ENCODE measurements at regions not wholly inside any gene's neighbourhood (a gene's known extent, or its start where the extent isn't known, plus 50 kb on each side); places are given as distances from the start of the nearest gene placed in this dataset.

GRCh38 chr2:195396479-195396878 is 260.5 kb upstream of the SLC39A10 start:
- no peak for ATAC-seq
- no peak for DNase-seq
- intact Hi-C loops (cut with DNase I) = no loop called here
- H3K4me1 ChIP-seq = no peaks in the 10 kb centered on the region
- FAIRE-seq = no peak
- WGBS, 2 donors = 63 to 80% methylated on average over 2 of the region's 2 CpGs
- TF ChIP-seq, protein P1, sequence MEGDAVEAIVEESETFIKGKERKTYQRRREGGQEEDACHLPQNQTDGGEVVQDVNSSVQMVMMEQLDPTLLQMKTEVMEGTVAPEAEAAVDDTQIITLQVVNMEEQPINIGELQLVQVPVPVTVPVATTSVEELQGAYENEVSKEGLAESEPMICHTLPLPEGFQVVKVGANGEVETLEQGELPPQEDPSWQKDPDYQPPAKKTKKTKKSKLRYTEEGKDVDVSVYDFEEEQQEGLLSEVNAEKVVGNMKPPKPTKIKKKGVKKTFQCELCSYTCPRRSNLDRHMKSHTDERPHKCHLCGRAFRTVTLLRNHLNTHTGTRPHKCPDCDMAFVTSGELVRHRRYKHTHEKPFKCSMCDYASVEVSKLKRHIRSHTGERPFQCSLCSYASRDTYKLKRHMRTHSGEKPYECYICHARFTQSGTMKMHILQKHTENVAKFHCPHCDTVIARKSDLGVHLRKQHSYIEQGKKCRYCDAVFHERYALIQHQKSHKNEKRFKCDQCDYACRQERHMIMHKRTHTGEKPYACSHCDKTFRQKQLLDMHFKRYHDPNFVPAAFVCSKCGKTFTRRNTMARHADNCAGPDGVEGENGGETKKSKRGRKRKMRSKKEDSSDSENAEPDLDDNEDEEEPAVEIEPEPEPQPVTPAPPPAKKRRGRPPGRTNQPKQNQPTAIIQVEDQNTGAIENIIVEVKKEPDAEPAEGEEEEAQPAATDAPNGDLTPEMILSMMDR (IDR thresholded peaks at IDR 0.05) = no peak
- H3K36me3 ChIP-seq = no peaks in the 10 kb centered on the region
- no peak overlapping the region for H3K27ac ChIP-seq
- no peaks in the 10 kb centered on the region for H3K27me3 ChIP-seq
- no peak overlapping the region for H3K4me3 ChIP-seq
- H3K9me3 ChIP-seq = no peaks in the 10 kb centered on the region

- no peaks in the 10 kb centered on the region for H3K36me3 ChIP-seq
- H3K4me1 ChIP-seq = no peaks in the 10 kb centered on the region
- H3K27ac ChIP-seq = no peak overlapping the region
- FAIRE-seq (no peak), DNase-seq (no peak), ATAC-seq (no peak)
- no peak overlapping the region for H3K4me3 ChIP-seq
- TF ChIP-seq, protein P1 (IDR thresholded peaks at IDR 0.05) = no peak
- no peaks in the 10 kb centered on the region for H3K27me3 ChIP-seq
- no peaks in the 10 kb centered on the region for H3K9me3 ChIP-seq
- intact Hi-C loops (cut with DNase I) = no loop called here
Observed at GRCh38 chr2:195395362-195395761, 261.7 kb upstream of the SLC39A10 start.

DNA sequence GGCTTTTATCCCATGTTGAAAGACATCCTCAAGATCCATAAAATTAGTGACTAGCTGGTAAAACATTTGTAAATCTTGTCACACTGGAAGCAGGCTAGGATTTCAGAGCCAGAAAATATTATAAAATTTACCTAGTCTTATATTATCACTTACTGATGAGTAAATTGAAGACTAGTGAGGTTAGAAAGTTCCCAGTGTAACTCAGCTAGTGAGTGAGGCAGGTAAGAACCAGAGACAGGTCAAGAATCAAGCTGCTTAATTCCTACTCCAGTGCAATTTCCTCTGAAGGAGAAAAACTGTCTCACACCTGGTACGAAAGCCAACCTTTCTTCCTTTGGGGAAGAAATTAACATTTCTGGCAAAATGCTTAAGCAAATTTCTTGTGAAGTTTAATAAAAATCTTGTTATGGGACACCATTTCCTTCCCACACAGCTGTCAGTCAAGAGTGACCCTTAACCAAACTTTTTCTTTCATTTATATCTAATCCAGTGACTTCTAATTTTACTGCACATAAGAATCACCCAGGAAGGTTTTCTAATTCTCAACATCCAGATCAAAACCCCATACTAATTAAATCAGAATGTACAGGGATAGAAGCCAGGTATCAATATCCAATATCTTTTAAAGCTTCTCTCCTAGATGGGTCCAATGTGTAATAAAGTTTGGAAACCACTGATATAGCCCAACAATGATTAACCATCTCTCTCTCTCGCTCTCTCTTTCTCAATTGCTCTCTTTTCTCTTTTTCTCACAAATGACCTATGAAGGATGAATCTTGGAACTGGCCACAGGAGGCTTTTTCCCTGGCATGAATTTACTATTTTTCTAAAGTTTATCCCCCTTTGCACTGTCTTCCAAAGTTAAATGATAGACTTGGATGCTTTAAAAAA is 264.3 kb upstream of the SLC39A10 start:
- Histone ChIP-seq H3K4me3 (no peak overlapping the region), H3K9me3 (no peaks in the 10 kb centered on the region), H3K4me1 (no peaks in the 10 kb centered on the region), H3K27ac (no peak overlapping the region), H3K27me3 (no peaks in the 10 kb centered on the region), H3K36me3 (no peaks in the 10 kb centered on the region)
- intact Hi-C loops (cut with DNase I) = no loop called here
- FAIRE-seq (no peak), DNase-seq (no peak), ATAC-seq (no peak)
- TF ChIP-seq, protein P1 (IDR thresholded peaks at IDR 0.05) = no peak
- 63 to 76% methylated on average over 2 of the region's 2 CpGs for WGBS, 2 donors

DNA sequence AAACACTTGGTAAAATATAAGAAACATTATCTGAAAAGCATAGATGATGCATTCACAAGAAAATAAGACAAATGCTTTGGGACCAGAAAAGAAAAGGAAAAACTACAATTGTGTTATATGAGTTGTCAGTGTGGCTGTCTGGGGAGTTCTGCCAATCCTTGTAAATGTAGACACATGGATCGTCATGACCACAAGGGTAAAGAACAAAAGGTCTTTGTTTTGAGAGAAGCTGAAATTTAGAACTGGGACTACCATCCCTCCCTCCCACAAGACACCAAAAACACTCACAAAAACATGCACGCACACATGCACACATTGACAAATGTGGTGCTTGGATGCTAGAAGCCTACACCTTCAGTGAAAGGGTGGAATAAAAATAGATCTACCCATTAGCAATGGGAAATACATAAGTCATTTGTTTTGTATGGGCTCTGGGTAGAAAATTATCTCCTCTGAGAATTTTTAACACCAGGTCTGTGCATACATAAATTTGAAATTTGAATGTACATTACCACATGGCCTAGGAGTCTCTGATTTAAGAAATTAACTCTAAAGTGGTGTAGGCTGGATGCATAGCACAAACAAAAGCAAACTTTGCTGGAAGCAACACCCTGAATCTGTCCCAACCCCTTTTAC is 266.2 kb upstream of the SLC39A10 start:
- ATAC-seq = no peak
- no peak overlapping the region for H3K4me3 ChIP-seq
- H3K4me1 ChIP-seq = no peaks in the 10 kb centered on the region
- whole genome bisulfite sequencing, 2 donors = 46 to 55% methylated on average over 2 of the region's 2 CpGs
- DNase-seq = no peak
- FAIRE-seq = no peak
- TF ChIP-seq, protein P1 (IDR thresholded peaks at IDR 0.05) = no peak
- intact Hi-C loops (cut with DNase I) = no loop called here
- no peak overlapping the region for H3K27ac ChIP-seq
- H3K27me3 ChIP-seq = no peaks in the 10 kb centered on the region
- no peaks in the 10 kb centered on the region for H3K36me3 ChIP-seq
- no peaks in the 10 kb centered on the region for H3K9me3 ChIP-seq

GRCh38 chr2:195388028-195388427 is 269.0 kb upstream of the SLC39A10 start:
- ATAC-seq (no peak), DNase-seq (no peak), FAIRE-seq (no peak)
- Histone ChIP-seq H3K27ac (no peak overlapping the region), H3K4me1 (no peaks in the 10 kb centered on the region), H3K36me3 (no peaks in the 10 kb centered on the region), H3K4me3 (no peak overlapping the region), H3K27me3 (no peaks in the 10 kb centered on the region), H3K9me3 (no peaks in the 10 kb centered on the region)
- TF ChIP-seq, protein P1 (IDR thresholded peaks at IDR 0.05) = no peak
- intact Hi-C loops (cut with DNase I) = no loop called here
